Hepatocyte (in vitro differentiated cells): ENCODE measurements at regions not wholly inside any gene's neighbourhood (a gene's known extent, or its start where the extent isn't known, plus 50 kb on each side); places are given as distances from the start of the nearest gene placed in this dataset.

Source experiments
- EZH2 ChIP-seq: fragments of 200-600 bp; sonication (generic); IDR thresholded peaks from 2 replicates; pipeline ENCODE4 v1.6.1; 2016; ENCODE audit warnings: antibody characterized with exemption, mild to moderate bottlenecking, borderline replicate concordance
- EZH2phosphoT487 ChIP-seq: fragments of 200-600 bp; sonication (generic); IDR thresholded peaks from one replicate; pipeline ENCODE4 v1.6.1; 2018; ENCODE audit warnings: antibody characterized with exemption, mild to moderate bottlenecking, low read depth, moderate library complexity; ENCODE audit not compliant: unreplicated experiment, severe bottlenecking
- TF ChIP-seq, protein P1 (sequence below): fragments of 200-600 bp; sonication (generic); IDR thresholded peaks from 2 replicates; pipeline ENCODE4 v1.5.1; 2016; ENCODE audit warnings: antibody characterized with exemption, mild to moderate bottlenecking; ENCODE audit not compliant: poor library complexity

- TF ChIP-seq, protein P1, sequence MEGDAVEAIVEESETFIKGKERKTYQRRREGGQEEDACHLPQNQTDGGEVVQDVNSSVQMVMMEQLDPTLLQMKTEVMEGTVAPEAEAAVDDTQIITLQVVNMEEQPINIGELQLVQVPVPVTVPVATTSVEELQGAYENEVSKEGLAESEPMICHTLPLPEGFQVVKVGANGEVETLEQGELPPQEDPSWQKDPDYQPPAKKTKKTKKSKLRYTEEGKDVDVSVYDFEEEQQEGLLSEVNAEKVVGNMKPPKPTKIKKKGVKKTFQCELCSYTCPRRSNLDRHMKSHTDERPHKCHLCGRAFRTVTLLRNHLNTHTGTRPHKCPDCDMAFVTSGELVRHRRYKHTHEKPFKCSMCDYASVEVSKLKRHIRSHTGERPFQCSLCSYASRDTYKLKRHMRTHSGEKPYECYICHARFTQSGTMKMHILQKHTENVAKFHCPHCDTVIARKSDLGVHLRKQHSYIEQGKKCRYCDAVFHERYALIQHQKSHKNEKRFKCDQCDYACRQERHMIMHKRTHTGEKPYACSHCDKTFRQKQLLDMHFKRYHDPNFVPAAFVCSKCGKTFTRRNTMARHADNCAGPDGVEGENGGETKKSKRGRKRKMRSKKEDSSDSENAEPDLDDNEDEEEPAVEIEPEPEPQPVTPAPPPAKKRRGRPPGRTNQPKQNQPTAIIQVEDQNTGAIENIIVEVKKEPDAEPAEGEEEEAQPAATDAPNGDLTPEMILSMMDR = no peak
- TF ChIP-seq EZH2 (no peak), EZH2phosphoT487 (no peak)
These were observed 347.3 kb downstream of the THBS2 start for GRCh38 chr6:168906391-168906790.
